ENCODE measurements at regions not wholly inside any gene's neighbourhood (a gene's known extent, or its start where the extent isn't known, plus 50 kb on each side); places are given as distances from the start of the nearest gene placed in this dataset.

GRCh38 chr9:87099407-87099806 lies 152.1 kb upstream of the GAS1 start:
- CTCF ChIA-PET, result interaction anchor here (1.4 kb wide), 1 partner anchor 9 kb away, joined by 3 read pairs; no protein-coding TSS in a partner anchor
- H3K4me3 ChIP-seq (ENCODE audit: low read depth, low read length), result no peak overlapping the region
- no peak for TF ChIP-seq CTCF (IDR thresholded peaks at IDR 0.05; ENCODE audit: insufficient read depth, low read length, missing control alignments)
- POLR2A ChIA-PET, result no interaction called here
- DNase-seq (ENCODE audit: low read depth, low spot score), result no peak

DNA sequence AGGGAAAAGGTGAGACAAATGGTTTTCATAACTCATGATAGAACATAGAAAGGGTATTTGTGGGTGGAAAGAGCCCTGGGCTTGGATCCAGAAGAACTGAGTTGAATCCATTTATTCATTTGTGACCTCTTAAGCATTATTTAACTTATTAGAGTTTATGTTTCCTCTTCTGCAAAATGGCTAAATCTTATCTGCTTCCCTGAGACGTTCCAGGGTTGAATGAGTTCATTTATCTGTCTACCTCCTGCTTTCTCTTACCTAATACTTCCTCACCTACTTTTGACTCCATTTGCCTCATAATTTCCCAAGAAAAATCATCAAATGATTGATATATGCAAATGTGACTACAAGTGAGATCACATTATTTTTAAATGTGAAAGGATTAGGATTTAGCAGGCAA lies 152.7 kb upstream of the GAS1 start:
- POLR2A ChIA-PET, result no interaction called here
- DNase-seq (ENCODE audit: low read depth, low spot score), result no peak
- H3K4me3 ChIP-seq (ENCODE audit: low read depth, low read length), result no peak overlapping the region
- CTCF ChIA-PET, result no interaction called here
- TF ChIP-seq CTCF (IDR thresholded peaks at IDR 0.05; ENCODE audit: insufficient read depth, low read length, missing control alignments), result no peak

DNA sequence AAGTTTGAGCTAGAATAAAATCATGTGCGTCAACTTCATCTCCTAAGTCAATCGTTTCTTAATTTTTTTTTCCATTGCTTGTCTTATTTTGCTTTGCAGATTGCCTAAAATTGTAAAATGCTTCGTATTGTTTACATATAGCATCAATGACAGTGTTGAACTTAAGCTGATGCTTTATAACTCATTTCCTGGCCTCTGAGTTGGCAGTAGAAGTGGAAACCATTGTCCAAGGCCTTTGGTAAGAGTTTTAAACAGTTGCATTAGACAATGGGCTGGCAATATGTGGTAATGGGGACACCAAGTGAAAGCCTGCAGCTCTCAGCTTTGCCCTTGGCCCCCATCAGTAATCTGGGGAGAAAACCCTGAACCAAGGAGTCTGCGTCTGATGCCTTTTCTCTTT lies 154.8 kb upstream of the GAS1 start:
- H3K4me3 ChIP-seq (ENCODE audit: low read depth, low read length), result no peak overlapping the region
- no peak for DNase-seq (ENCODE audit: low read depth, low spot score)
- CTCF ChIA-PET, result interaction anchor here (2.0 kb wide), 1 partner anchor 154 kb away, joined by 4 read pairs; no protein-coding TSS in a partner anchor
- no peak for TF ChIP-seq CTCF (IDR thresholded peaks at IDR 0.05; ENCODE audit: insufficient read depth, low read length, missing control alignments)
- POLR2A ChIA-PET, result no interaction called here

- ChIA-PET POLR2A (no interaction called here), CTCF (interaction anchor here (0.6 to 3.8 kb wide), 4 partner anchors 159 to 620 kb away, joined by 3 to 18 read pairs (median 4); partner anchors contain the start of gene GAS1)
- TF ChIP-seq CTCF (IDR thresholded peaks at IDR 0.05; ENCODE audit: insufficient read depth, low read length, missing control alignments), result no peak
- DNase-seq (ENCODE audit: low read depth, low spot score), result no peak
- no peak overlapping the region for H3K4me3 ChIP-seq (ENCODE audit: low read depth, low read length)
Measured at GRCh38 chr9:87107072-87107471, 159.8 kb upstream of the GAS1 start.

DNA sequence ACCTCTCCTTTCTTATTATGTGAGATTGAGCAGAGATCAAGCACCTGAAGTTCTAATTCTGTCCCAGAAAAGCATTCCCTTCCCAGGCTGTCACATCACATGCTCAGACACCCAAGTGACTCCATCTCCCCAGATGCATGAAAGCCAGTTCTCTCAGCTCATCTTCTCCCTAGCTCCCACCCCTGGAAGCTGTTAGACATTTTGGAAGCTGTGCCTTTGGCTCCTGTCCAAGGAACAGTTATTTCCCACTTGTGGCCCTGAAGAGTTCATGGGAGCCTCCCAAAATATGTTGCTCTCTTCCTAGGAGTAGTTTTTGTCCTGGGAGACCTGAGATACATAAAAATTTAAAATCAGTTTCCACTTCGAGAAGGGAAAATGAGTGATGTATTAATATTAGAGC lies 161.4 kb upstream of the GAS1 start:
- CTCF ChIA-PET, result interaction anchor here (0.9 to 3.8 kb wide), 6 partner anchors 10 to 621 kb away, joined by 3 to 18 read pairs (median 3); partner anchors contain the start of gene GAS1
- POLR2A ChIA-PET, result no interaction called here
- no peak for TF ChIP-seq CTCF (IDR thresholded peaks at IDR 0.05; ENCODE audit: insufficient read depth, low read length, missing control alignments)
- no peak overlapping the region for H3K4me3 ChIP-seq (ENCODE audit: low read depth, low read length)
- DNase-seq (ENCODE audit: low read depth, low spot score), result no peak

DNA sequence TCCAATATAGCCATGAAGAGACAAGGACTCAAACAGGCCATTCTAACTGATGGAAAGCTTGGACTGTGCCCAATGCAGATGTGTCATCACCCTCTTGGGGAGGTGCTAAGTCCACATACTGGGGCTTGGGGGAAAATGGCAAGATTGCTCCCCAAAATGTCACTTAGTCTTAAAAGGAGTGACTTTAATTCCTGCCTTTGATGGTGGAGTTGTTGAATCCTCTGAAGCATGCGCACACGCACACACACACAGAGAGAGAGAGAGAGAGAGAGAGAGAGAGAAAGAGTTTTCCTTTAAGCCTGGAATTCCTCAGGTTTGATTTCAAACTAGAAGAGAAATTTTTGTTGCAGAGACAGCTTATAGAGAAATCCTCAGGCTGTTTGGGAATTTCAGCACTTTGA lies 161.9 kb upstream of the GAS1 start:
- no peak overlapping the region for H3K4me3 ChIP-seq (ENCODE audit: low read depth, low read length)
- no peak for TF ChIP-seq CTCF (IDR thresholded peaks at IDR 0.05; ENCODE audit: insufficient read depth, low read length, missing control alignments)
- no peak for DNase-seq (ENCODE audit: low read depth, low spot score)
- POLR2A ChIA-PET, result interaction anchor here (1.2 kb wide), 1 partner anchor 314 kb away, joined by 3 read pairs; no protein-coding TSS in a partner anchor
- CTCF ChIA-PET, result interaction anchor here (0.8 to 3.8 kb wide), 3 partner anchors 162 to 622 kb away, joined by 3 to 18 read pairs (median 6); partner anchors contain the start of gene GAS1

Data from AG04449 (cell line).